HEK293 (cell line): ENCODE measurements at regions not wholly inside any gene's neighbourhood (a gene's known extent, or its start where the extent isn't known, plus 50 kb on each side); places are given as distances from the start of the nearest gene placed in this dataset.

ENCODE experiments used
- CTCF ChIA-PET: fragments of 350-600 bp; formaldehyde crosslinking; extraction: SDS; loops from one replicate; lab custom pipeline; 2021; ENCODE audit warnings: antibody characterized with exemption; lab: Yijun Ruan, JAX
- POLR2A ChIA-PET: fragments of 300-600 bp; formaldehyde crosslinking; extraction: SDS; loops from one replicate; lab custom pipeline; 2020; ENCODE audit warnings: antibody characterized with exemption, inconsistent platforms; lab: Yijun Ruan, JAX
- H3K27ac ChIP-seq: fragments of 200-500 bp; sonication (Bioruptor generic); 2 replicates; pipeline ENCODE4 v1.5.1; 2014; ENCODE audit warnings: low read depth, low read length, control low read depth, inconsistent platforms; ENCODE audit errors: extremely low read depth
- H3K36me3 ChIP-seq, 2 experiments: fragments of 200-500 bp in 1 of 2; sonication (Bioruptor generic) in 1 of 2; 1 replicate in 1 of 2; 2 replicates in 1 of 2; pipeline ENCODE4 v1.5.1; 2014 to 2017; ENCODE audit warnings: inconsistent platforms in 2 of 2, low read length in 2 of 2; ENCODE audit not compliant: control insufficient read depth in 2 of 2, insufficient read depth in 1 of 2
- H3K4me1 ChIP-seq: fragments of 200-500 bp; sonication (Bioruptor generic); 2 replicates; pipeline ENCODE4 v1.5.1; 2014; ENCODE audit warnings: mild to moderate bottlenecking, low read length, inconsistent platforms; ENCODE audit not compliant: control insufficient read depth, insufficient read depth
- H3K4me3 ChIP-seq: 2 replicates; pipeline ENCODE4 v1.5.1; 2011; ENCODE audit warnings: low read depth, mild to moderate bottlenecking, control low read depth, low read length, moderate library complexity
- H3K9me3 ChIP-seq: fragments of 200-500 bp; sonication (Bioruptor generic); 2 replicates; pipeline ENCODE4 v1.5.1; 2014; ENCODE audit warnings: low read depth, low read length, inconsistent platforms; ENCODE audit not compliant: control insufficient read depth, insufficient read depth
- BCL11A ChIP-seq: fragments of 450-650 bp; formaldehyde crosslinking; IDR thresholded peaks from 2 replicates; pipeline ENCODE4 v1.5.1; 2016; ENCODE audit warnings: low read depth, missing biosample characterization, missing genetic modification characterization
- FEZF1 ChIP-seq: fragments of 450-650 bp; formaldehyde crosslinking; IDR thresholded peaks from 2 replicates; pipeline ENCODE4 v1.5.1; 2016; ENCODE audit warnings: missing biosample characterization, missing genetic modification characterization
- KLF10 ChIP-seq: fragments of 450-650 bp; IDR thresholded peaks from 2 replicates; pipeline ENCODE4 v1.5.1; 2018; ENCODE audit warnings: missing biosample characterization, mild to moderate bottlenecking, missing genetic modification characterization
- SCRT2 ChIP-seq: fragments of 450-650 bp; formaldehyde crosslinking; IDR thresholded peaks from 2 replicates; pipeline ENCODE4 v1.5.1; 2016; ENCODE audit warnings: missing biosample characterization, missing genetic modification characterization
- ZBTB17 ChIP-seq: fragments of 450-650 bp; formaldehyde crosslinking; IDR thresholded peaks from 2 replicates; pipeline ENCODE4 v1.5.1; 2016; ENCODE audit warnings: missing biosample characterization, missing genetic modification characterization
- ZNF140 ChIP-seq: fragments of 450-650 bp; formaldehyde crosslinking; IDR thresholded peaks from 2 replicates; pipeline ENCODE4 v1.5.1; 2016; ENCODE audit warnings: missing biosample characterization, missing genetic modification characterization
- ZNF184 ChIP-seq: fragments of 450-650 bp; IDR thresholded peaks from 2 replicates; pipeline ENCODE4 v1.5.1; 2018; ENCODE audit warnings: missing biosample characterization, mild to moderate bottlenecking, missing genetic modification characterization
- ZNF2 ChIP-seq: fragments of 450-650 bp; formaldehyde crosslinking; IDR thresholded peaks from 2 replicates; pipeline ENCODE4 v1.5.1; 2016; ENCODE audit warnings: missing biosample characterization, missing genetic modification characterization
- ZNF248 ChIP-seq: fragments of 450-650 bp; formaldehyde crosslinking; IDR thresholded peaks from 2 replicates; pipeline ENCODE4 v1.5.1; 2017; ENCODE audit warnings: missing biosample characterization, missing genetic modification characterization
- ZNF354C ChIP-seq: fragments of 450-650 bp; formaldehyde crosslinking; IDR thresholded peaks from 2 replicates; pipeline ENCODE4 v1.5.1; 2016; ENCODE audit warnings: missing biosample characterization, missing genetic modification characterization, low read depth, borderline replicate concordance
- ZNF366 ChIP-seq: fragments of 450-650 bp; formaldehyde crosslinking; conservative IDR thresholded peaks from 2 replicates; pipeline ENCODE4 v1.5.1; 2016; ENCODE audit warnings: missing biosample characterization, missing genetic modification characterization
- ZNF560 ChIP-seq: fragments of 450-650 bp; formaldehyde crosslinking; IDR thresholded peaks from 2 replicates; pipeline ENCODE4 v1.5.1; 2017; ENCODE audit warnings: missing biosample characterization, missing genetic modification characterization, borderline replicate concordance
- ZNF561 ChIP-seq: fragments of 450-650 bp; IDR thresholded peaks from 2 replicates; pipeline ENCODE4 v1.5.1; 2018; ENCODE audit warnings: missing biosample characterization, missing genetic modification characterization, borderline replicate concordance
- ZNF600 ChIP-seq: fragments of 450-650 bp; formaldehyde crosslinking; IDR thresholded peaks from 2 replicates; pipeline ENCODE4 v1.5.1; 2016; ENCODE audit warnings: missing biosample characterization, missing genetic modification characterization
- ZNF654 ChIP-seq: fragments of 450-650 bp; formaldehyde crosslinking; IDR thresholded peaks from 2 replicates; pipeline ENCODE4 v1.5.1; 2016; ENCODE audit warnings: low read depth, missing biosample characterization, missing genetic modification characterization
- ZNF664 ChIP-seq: fragments of 450-650 bp; formaldehyde crosslinking; IDR thresholded peaks from 2 replicates; pipeline ENCODE4 v1.5.1; 2016; ENCODE audit warnings: missing biosample characterization, missing genetic modification characterization
- ZNF677 ChIP-seq: fragments of 450-650 bp; IDR thresholded peaks from 2 replicates; pipeline ENCODE4 v1.5.0; 2018; ENCODE audit warnings: missing biosample characterization, mild to moderate bottlenecking, missing genetic modification characterization, moderate library complexity
- ZNF768 ChIP-seq: fragments of 450-650 bp; formaldehyde crosslinking; IDR thresholded peaks from 2 replicates; pipeline ENCODE4 v1.5.1; 2018; ENCODE audit warnings: missing biosample characterization, mild to moderate bottlenecking, missing genetic modification characterization
- TF ChIP-seq, protein P1 (sequence below): fragments of 450-650 bp; formaldehyde crosslinking; IDR thresholded peaks from 2 replicates; pipeline ENCODE4 v1.5.1; 2016; ENCODE audit warnings: missing biosample characterization, missing genetic modification characterization
- TF ChIP-seq, protein P2 (sequence below): fragments of 450-650 bp; formaldehyde crosslinking; IDR thresholded peaks from 2 replicates; pipeline ENCODE4 v1.5.1; 2016; ENCODE audit warnings: missing biosample characterization, missing genetic modification characterization
- TF ChIP-seq, protein P3 (sequence below): fragments of 450-650 bp; formaldehyde crosslinking; IDR thresholded peaks from 2 replicates; pipeline ENCODE4 v1.5.1; 2016; ENCODE audit warnings: missing biosample characterization, missing genetic modification characterization, low read depth

DNA sequence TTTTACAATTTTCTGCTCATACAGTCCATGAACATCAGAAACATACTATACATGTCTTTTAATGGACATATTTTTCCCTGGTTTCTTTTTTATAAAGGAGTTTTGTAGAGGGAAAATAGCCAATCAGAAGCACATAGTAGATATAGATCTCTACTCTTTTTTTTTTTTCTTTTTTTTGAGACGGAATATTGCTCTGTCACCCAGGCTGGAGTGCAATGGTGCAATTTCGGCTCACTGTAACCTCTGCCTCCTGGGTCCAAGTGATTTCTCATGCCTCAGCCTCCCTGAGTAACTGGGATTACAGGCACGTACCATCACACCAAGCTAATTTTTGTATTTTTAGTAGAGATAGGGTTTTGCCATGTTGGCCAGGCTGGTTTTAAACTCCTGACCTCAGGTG, 83.2 kb upstream of the MGAT5 start:
- H3K4me3 ChIP-seq = no peak overlapping the region
- no peaks in the 10 kb centered on the region for H3K9me3 ChIP-seq
- no peak overlapping the region for H3K27ac ChIP-seq
- ChIA-PET CTCF (interaction anchor here (0.6 kb wide), 1 partner anchor 28 kb away, joined by 5 read pairs; no protein-coding TSS in a partner anchor), POLR2A (no interaction called here)
- H3K4me1 ChIP-seq = peaks cover 2% of the 10 kb centered on the region
- TF ChIP-seq ZBTB17 (tag by site-specific recombination) = no peak
- TF ChIP-seq BCL11A (tag by site-specific recombination) = no peak
- no peak for TF ChIP-seq KLF10
- TF ChIP-seq ZNF140 (tag by site-specific recombination) = no peak
- no peak for TF ChIP-seq ZNF677
- TF ChIP-seq, protein P1, sequence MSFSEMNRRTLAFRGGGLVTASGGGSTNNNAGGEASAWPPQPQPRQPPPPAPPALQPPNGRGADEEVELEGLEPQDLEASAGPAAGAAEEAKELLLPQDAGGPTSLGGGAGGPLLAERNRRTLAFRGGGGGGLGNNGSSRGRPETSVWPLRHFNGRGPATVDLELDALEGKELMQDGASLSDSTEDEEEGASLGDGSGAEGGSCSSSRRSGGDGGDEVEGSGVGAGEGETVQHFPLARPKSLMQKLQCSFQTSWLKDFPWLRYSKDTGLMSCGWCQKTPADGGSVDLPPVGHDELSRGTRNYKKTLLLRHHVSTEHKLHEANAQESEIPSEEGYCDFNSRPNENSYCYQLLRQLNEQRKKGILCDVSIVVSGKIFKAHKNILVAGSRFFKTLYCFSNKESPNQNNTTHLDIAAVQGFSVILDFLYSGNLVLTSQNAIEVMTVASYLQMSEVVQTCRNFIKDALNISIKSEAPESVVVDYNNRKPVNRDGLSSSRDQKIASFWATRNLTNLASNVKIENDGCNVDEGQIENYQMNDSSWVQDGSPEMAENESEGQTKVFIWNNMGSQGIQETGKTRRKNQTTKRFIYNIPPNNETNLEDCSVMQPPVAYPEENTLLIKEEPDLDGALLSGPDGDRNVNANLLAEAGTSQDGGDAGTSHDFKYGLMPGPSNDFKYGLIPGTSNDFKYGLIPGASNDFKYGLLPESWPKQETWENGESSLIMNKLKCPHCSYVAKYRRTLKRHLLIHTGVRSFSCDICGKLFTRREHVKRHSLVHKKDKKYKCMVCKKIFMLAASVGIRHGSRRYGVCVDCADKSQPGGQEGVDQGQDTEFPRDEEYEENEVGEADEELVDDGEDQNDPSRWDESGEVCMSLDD (tag by site-specific recombination) = no peak
- TF ChIP-seq FEZF1 (tag by site-specific recombination) = no peak
- no peak for TF ChIP-seq ZNF664 (tag by site-specific recombination)
- no peak for TF ChIP-seq ZNF768 (tag by site-specific recombination)
- TF ChIP-seq ZNF184 (tag by site-specific recombination) = no peak
- no peak for TF ChIP-seq ZNF560
- no peak for TF ChIP-seq ZNF2 (tag by site-specific recombination)
- TF ChIP-seq ZNF654 = no peak
- TF ChIP-seq ZNF561 (tag by site-specific recombination) = no peak
- TF ChIP-seq, protein P2, sequence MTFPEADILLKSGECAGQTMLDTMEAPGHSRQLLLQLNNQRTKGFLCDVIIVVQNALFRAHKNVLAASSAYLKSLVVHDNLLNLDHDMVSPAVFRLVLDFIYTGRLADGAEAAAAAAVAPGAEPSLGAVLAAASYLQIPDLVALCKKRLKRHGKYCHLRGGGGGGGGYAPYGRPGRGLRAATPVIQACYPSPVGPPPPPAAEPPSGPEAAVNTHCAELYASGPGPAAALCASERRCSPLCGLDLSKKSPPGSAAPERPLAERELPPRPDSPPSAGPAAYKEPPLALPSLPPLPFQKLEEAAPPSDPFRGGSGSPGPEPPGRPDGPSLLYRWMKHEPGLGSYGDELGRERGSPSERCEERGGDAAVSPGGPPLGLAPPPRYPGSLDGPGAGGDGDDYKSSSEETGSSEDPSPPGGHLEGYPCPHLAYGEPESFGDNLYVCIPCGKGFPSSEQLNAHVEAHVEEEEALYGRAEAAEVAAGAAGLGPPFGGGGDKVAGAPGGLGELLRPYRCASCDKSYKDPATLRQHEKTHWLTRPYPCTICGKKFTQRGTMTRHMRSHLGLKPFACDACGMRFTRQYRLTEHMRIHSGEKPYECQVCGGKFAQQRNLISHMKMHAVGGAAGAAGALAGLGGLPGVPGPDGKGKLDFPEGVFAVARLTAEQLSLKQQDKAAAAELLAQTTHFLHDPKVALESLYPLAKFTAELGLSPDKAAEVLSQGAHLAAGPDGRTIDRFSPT (tag by site-specific recombination) = no peak
- TF ChIP-seq ZNF248 (tag by site-specific recombination) = no peak
- TF ChIP-seq ZNF354C (tag by site-specific recombination) = no peak
- H3K36me3 ChIP-seq = no peaks in the 10 kb centered on the region

DNA sequence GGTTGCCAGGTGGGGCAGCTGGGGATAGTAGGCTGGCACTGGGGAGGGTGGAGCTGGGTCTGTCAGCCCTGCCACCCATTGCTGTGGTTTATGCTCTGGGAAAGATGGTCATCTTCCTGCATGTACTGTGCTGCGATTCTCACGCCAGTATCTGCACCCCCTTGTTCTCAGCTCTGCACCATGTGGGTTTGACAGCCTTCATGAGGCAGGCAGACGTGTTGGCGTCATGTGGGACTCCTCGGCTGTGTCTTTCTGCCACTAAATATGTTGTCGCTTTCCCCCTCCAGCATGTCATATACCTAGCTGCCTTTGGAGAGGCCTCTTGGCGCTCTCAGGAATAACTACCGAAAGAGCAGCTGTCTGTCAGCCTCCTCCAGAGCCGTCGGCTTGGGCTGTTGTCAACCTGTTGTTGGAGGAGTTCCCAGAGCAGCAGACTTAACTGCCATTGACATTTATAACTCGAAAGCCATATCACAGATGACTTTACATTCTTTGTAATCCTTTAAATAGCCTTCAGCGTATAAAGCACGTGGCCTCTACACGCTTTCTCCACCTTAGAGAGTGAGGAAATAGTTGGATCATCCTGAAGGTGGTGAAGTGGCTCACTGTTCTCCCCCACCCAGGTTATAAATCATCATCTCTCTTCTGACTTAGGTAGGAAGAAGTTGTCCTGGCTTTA, 80.4 kb upstream of the MGAT5 start:
- TF ChIP-seq FEZF1 (tag by site-specific recombination) (peak; percentile 62; the same call in 1 of the 2 replicates), SCRT2 (tag by site-specific recombination) (peak; percentile 75), ZNF600 (tag by site-specific recombination) (peak; percentile 41), ZNF366 (tag by site-specific recombination) (peak; percentile 35; the same call in 1 of the 2 replicates)
- TF ChIP-seq, protein P3, sequence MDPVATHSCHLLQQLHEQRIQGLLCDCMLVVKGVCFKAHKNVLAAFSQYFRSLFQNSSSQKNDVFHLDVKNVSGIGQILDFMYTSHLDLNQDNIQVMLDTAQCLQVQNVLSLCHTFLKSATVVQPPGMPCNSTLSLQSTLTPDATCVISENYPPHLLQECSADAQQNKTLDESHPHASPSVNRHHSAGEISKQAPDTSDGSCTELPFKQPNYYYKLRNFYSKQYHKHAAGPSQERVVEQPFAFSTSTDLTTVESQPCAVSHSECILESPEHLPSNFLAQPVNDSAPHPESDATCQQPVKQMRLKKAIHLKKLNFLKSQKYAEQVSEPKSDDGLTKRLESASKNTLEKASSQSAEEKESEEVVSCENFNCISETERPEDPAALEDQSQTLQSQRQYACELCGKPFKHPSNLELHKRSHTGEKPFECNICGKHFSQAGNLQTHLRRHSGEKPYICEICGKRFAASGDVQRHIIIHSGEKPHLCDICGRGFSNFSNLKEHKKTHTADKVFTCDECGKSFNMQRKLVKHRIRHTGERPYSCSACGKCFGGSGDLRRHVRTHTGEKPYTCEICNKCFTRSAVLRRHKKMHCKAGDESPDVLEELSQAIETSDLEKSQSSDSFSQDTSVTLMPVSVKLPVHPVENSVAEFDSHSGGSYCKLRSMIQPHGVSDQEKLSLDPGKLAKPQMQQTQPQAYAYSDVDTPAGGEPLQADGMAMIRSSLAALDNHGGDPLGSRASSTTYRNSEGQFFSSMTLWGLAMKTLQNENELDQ = no peak
- no peaks in the 10 kb centered on the region for H3K36me3 ChIP-seq
- ChIA-PET CTCF (interaction anchor here (0.6 to 0.7 kb wide), 2 partner anchors 23 to 176 kb away, joined by 3 read pairs; no protein-coding TSS in a partner anchor), POLR2A (interaction anchor here (0.8 kb wide), 1 partner anchor 13 kb away, joined by 3 read pairs; no protein-coding TSS in a partner anchor)
- no peak overlapping the region for H3K27ac ChIP-seq
- peaks cover 14% of the 10 kb centered on the region for H3K4me1 ChIP-seq
- no peaks in the 10 kb centered on the region for H3K9me3 ChIP-seq
- no peak overlapping the region for H3K4me3 ChIP-seq
